ENCODE measurements at regions not wholly inside any gene's neighbourhood (a gene's known extent, or its start where the extent isn't known, plus 50 kb on each side); places are given as distances from the start of the nearest gene placed in this dataset.
"Not testable (repeated sequence)": the region's sequence is repeated elsewhere in the genome, so short reads cannot be mapped to it uniquely, and the experiment has no call there.

- peak in 1 of 2 experiments; percentile 27 for DNase-seq (ENCODE audit: low read depth in 1 of 2, low spot score in 2 of 2)
- WGBS, 2 experiments (ENCODE audit: extremely low coverage in 1 of 2, insufficient coverage in 1 of 2, insufficient read length in 1 of 2, insufficient replicate concordance in 2 of 2, low coverage in 1 of 2, low lambda C conversion rate in 2 of 2, missing lambda C conversion rate in 1 of 2), result 57% methylated on average over 4 of the region's 4 CpGs; no CpG with 5 or more reads in 1 of the 2 experiments
- not testable (repeated sequence) for H4K20me1 ChIP-seq (replicated peaks in 1 of 2; ENCODE audit: control insufficient read depth in 1 of 2, insufficient read depth in 2 of 2, low read length in 2 of 2); H2AFZ ChIP-seq (ENCODE audit: low read length); H3K9ac ChIP-seq (replicated peaks in 1 of 4; ENCODE audit: extremely low read depth in 1 of 4, low read depth in 3 of 4, low read length in 3 of 4); H3K4ac ChIP-seq (replicated peaks; ENCODE audit: insufficient read length, low read depth, low read length); H2BK5ac ChIP-seq (ENCODE audit: low read depth, low read length); H3K23ac ChIP-seq (ENCODE audit: insufficient read length); H3K23me2 ChIP-seq (ENCODE audit: low read depth, low read length); H3K79me1 ChIP-seq (ENCODE audit: low read depth, low read length); H2BK12ac ChIP-seq (ENCODE audit: low read depth, low read length); FAIRE-seq; H3K9me3 ChIP-seq (ENCODE audit: insufficient read depth in 2 of 2, low read depth in 1 of 2, low read length in 1 of 2); H2BK120ac ChIP-seq (replicated peaks; ENCODE audit: low read depth, low read length); H3K14ac ChIP-seq (ENCODE audit: insufficient read length); H3K56ac ChIP-seq (replicated peaks; ENCODE audit: insufficient read length, low read depth, low read length); H4K8ac ChIP-seq (ENCODE audit: extremely low read depth, insufficient read depth, low read length); H3K27me3 ChIP-seq (replicated peaks in 1 of 4; ENCODE audit: control insufficient read depth in 3 of 4, extremely low read depth in 1 of 4, insufficient read depth in 3 of 4, low read length in 3 of 4); H2BK20ac ChIP-seq (ENCODE audit: low read length); H2BK15ac ChIP-seq (ENCODE audit: low read length); H4K91ac ChIP-seq (replicated peaks; ENCODE audit: insufficient read length, low read length); H2AK5ac ChIP-seq (ENCODE audit: low read depth, low read length)
- ChIA-PET CTCF (ENCODE audit: partially characterized antibody) (interaction anchor here (0.9 kb wide), 1 partner anchor 64 kb away, joined by 3 read pairs; no protein-coding TSS in a partner anchor), POLR2A (ENCODE audit: partially characterized antibody) (interaction anchor here (0.8 to 6.4 kb wide), 5 partner anchors 10 to 49 kb away, joined by 3 to 53 read pairs (median 5); no protein-coding TSS in a partner anchor)
- peak overlapping the region; percentile 71 for H4K5ac ChIP-seq (ENCODE audit: insufficient read length, low read depth, low read length)
- H3K4me3 ChIP-seq (ENCODE audit: extremely low read depth in 1 of 4, insufficient read depth in 2 of 4, low read depth in 3 of 4, low read length in 4 of 4), result peak overlapping the region in 2 of 4 experiments; percentile 28 to 34; a peak in 2 of 8 replicates
- peak overlapping the region; percentile 31 to 46 for H3K4me2 ChIP-seq (ENCODE audit: insufficient read depth in 1 of 2, low read depth in 2 of 2, low read length in 2 of 2)
- H3K18ac ChIP-seq (ENCODE audit: extremely low read depth, low read length), result 0 out of 2 replicates have a peak overlapping the region, but pooled peaks have one; percentile 3
- H3K4me1 ChIP-seq (replicated peaks in 1 of 4; ENCODE audit: control insufficient read depth in 3 of 4, insufficient read depth in 4 of 4, low read length in 3 of 4), result peaks cover 10 to 33% (median 29%) of the 10 kb centered on the region in 4 experiments
- peaks cover 0 to 17% of the 10 kb centered on the region in 2 experiments; a peak in 2 of 4 replicates for H3K79me2 ChIP-seq (ENCODE audit: control insufficient read depth in 1 of 2, insufficient read depth in 2 of 2, low read length in 2 of 2)
- H3K36me3 ChIP-seq (ENCODE audit: control insufficient read depth in 2 of 4, insufficient read depth in 4 of 4, low read length in 3 of 4), result peaks cover 3 to 49% (median 17%) of the 10 kb centered on the region in 4 experiments; a peak in 7 of 8 replicates
- H3K27ac ChIP-seq (ENCODE audit: low read depth, low read length), result peak overlapping the region; percentile 60; the same call in 1 of the 2 replicates
These were observed 117.8 kb downstream of the TLR5 start for GRCh38 chr1:223025190-223025734.
